Colonic mucosa (tissue), 4 donors: ENCODE measurements at regions not wholly inside any gene's neighbourhood (a gene's known extent, or its start where the extent isn't known, plus 50 kb on each side); places are given as distances from the start of the nearest gene placed in this dataset.

Source experiments
- DNase-seq: peaks from one replicate; pipeline ENCODE4 v3.0.0-alpha.2; 2020
- H3K27ac ChIP-seq: fragments of 200-600 bp; one replicate; pipeline ENCODE4 v1.8.0; 2021
- H3K27me3 ChIP-seq: fragments of 200-600 bp; one replicate; pipeline ENCODE4 v1.8.0; 2021
- H3K36me3 ChIP-seq: fragments of 200-600 bp; one replicate; pipeline ENCODE4 v1.8.0; 2021
- H3K4me1 ChIP-seq: fragments of 200-600 bp; one replicate; pipeline ENCODE4 v1.8.0; 2021; ENCODE audit warnings: mild to moderate bottlenecking
- H3K4me3 ChIP-seq: fragments of 200-600 bp; one replicate; pipeline ENCODE4 v1.8.0; 2021
- H3K9ac ChIP-seq, 2 donors: one replicate each; pipeline ENCODE4 v1.7.0; 2013; ENCODE audit warnings: control low read depth in 2 of 2, low read depth in 2 of 2, low read length in 2 of 2
- H3K9me3 ChIP-seq: fragments of 200-600 bp; one replicate; pipeline ENCODE4 v1.8.0; 2021
- intact Hi-C: fragments of 100-400 bp; cut with DNase I; formaldehyde crosslinking; loops from one replicate; pipeline ENCODE4 v1.14.1; 2022
- TF ChIP-seq, protein P1 (sequence below): fragments of 200-600 bp; IDR thresholded peaks from one replicate; pipeline ENCODE4 v1.8.0; 2022; ENCODE audit warnings: antibody characterized with exemption, mild to moderate bottlenecking
- donor health status: healthy.
- donor health status: DM: no; HTN: no; CAD: no.
- donor health status: DM: no; HTN: no; CAD: no.

DNA sequence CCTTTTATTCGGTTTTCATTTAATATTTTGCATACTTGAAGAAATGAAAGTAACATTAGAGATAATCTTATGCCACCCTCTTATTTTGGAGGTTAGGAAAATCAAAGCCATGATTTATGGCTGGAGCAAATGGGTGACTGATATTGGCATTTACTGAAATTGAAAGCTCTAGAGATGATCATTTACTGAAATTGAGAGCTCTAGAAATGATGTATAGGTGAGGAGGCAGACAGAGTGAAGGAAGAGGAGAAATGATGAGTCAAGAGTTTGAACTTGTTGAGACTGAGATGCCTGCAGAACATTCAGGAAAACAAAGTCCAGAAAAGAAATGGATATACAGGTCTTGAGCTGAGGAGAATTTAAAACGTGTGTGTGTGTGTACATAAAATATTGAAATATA lies 217.6 kb downstream of the LTN1 start:
- no peak for DNase-seq
- Histone ChIP-seq H3K27ac (no peak overlapping the region), H3K27me3 (no peaks in the 10 kb centered on the region), H3K36me3 (no peaks in the 10 kb centered on the region), H3K9ac (no peak overlapping the region), H3K9me3 (no peaks in the 10 kb centered on the region), H3K4me1 (no peaks in the 10 kb centered on the region), H3K4me3 (no peak overlapping the region)
- TF ChIP-seq, protein P1, sequence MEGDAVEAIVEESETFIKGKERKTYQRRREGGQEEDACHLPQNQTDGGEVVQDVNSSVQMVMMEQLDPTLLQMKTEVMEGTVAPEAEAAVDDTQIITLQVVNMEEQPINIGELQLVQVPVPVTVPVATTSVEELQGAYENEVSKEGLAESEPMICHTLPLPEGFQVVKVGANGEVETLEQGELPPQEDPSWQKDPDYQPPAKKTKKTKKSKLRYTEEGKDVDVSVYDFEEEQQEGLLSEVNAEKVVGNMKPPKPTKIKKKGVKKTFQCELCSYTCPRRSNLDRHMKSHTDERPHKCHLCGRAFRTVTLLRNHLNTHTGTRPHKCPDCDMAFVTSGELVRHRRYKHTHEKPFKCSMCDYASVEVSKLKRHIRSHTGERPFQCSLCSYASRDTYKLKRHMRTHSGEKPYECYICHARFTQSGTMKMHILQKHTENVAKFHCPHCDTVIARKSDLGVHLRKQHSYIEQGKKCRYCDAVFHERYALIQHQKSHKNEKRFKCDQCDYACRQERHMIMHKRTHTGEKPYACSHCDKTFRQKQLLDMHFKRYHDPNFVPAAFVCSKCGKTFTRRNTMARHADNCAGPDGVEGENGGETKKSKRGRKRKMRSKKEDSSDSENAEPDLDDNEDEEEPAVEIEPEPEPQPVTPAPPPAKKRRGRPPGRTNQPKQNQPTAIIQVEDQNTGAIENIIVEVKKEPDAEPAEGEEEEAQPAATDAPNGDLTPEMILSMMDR = no peak
- intact Hi-C loops = no loop called here

DNA sequence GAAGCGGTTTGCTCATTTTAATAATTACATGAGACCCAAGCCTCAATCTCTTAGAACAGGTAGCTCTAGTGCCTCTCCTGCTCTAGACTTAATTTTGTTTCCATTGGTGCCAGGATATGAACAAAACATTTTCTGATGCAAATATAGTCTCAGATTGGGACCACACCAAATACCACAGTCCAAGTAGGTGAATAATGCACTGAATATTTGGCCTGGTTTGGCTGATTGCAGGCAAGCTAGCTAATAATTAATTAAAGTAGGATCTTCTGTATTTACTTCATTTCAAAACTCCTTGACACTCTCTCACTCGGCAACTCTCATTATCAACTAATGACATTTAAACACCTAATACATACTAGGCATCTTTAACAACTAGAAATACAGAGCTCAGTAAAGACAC lies 219.6 kb downstream of the LTN1 start:
- intact Hi-C loops = no loop called here
- TF ChIP-seq, protein P1 = no peak
- Histone ChIP-seq H3K36me3 (no peaks in the 10 kb centered on the region), H3K27ac (no peak overlapping the region), H3K9ac (no peak overlapping the region), H3K4me1 (no peaks in the 10 kb centered on the region), H3K27me3 (no peaks in the 10 kb centered on the region), H3K4me3 (no peak overlapping the region), H3K9me3 (no peaks in the 10 kb centered on the region)
- DNase-seq = no peak

DNA sequence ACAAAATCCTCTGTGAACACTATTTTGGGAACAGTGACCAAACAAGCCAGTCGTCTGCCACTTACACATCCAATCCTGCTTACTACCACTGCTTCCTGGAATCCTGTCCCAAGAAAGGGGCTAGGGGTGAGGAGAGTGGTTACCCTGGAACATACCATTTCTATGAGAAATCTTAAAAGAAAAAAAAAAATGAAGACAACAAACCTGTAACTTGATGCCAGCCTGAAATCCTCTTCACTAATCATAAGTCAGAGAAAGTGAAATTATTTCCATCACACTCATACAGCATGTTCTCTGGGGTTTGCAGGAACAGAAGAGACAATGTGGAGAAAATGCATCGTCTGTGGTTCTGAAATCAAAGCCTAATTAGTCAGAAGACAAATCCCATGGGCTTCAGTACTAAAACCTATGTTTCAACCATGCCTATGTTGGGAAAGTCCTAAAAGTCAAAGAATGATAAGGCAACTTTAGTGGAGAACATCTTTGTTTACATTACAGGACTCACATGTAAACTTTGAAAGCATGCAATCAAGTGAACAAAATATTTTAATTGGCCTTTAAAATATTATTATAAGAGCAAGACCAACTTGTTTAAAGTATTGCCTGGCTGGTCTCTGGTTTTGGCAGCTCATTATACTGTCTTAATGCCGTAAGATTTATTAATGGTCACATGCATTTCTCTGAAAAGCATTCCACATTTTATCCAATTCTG lies 220.7 kb downstream of the LTN1 start:
- DNase-seq = no peak
- TF ChIP-seq, protein P1 = no peak
- H3K4me1 ChIP-seq = no peaks in the 10 kb centered on the region
- intact Hi-C loops = no loop called here
- no peaks in the 10 kb centered on the region for H3K27me3 ChIP-seq
- no peaks in the 10 kb centered on the region for H3K36me3 ChIP-seq
- no peak overlapping the region for H3K4me3 ChIP-seq
- no peak overlapping the region for H3K27ac ChIP-seq
- no peak overlapping the region for H3K9ac ChIP-seq
- no peaks in the 10 kb centered on the region for H3K9me3 ChIP-seq

DNA sequence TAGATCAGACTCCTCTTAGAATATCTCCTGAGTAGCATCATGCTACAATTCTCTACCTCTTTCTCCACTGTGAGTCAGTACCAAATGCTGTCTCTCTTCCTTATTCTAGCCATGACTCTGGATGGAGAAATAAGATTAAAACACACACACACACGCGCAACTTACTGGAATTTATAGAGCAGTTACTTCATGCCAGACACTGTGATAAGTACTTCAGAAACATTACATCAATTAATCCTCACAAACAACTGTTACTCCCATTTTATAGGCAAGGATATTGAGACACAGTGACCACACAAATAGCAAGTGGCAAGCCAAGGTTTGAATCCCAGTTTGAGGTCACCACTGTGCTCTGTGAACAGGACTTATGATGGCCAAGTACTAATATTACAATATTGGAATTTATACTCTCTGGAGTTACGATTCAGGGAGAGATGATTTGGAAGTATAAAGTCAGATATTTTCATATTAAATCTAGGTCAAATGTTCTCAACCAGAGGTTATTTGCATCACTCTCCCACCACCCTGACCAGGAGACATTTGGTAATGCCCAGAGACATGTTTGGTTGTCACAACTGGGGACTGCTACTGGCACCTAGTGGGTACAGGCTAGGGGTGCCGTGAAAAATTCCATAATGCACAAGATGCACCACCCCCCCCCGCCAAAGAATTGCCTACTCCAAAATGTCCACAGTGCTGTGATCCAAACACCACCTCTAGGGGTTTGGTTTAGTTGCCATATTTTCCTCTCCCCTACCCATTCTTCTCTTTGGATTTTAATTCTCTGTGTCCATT lies 221.6 kb downstream of the LTN1 start:
- Histone ChIP-seq H3K27me3 (no peaks in the 10 kb centered on the region), H3K27ac (no peak overlapping the region), H3K4me3 (no peak overlapping the region), H3K36me3 (no peaks in the 10 kb centered on the region), H3K9ac (no peak overlapping the region), H3K4me1 (no peaks in the 10 kb centered on the region), H3K9me3 (no peaks in the 10 kb centered on the region)
- intact Hi-C loops = no loop called here
- TF ChIP-seq, protein P1 = no peak
- DNase-seq = no peak

DNA sequence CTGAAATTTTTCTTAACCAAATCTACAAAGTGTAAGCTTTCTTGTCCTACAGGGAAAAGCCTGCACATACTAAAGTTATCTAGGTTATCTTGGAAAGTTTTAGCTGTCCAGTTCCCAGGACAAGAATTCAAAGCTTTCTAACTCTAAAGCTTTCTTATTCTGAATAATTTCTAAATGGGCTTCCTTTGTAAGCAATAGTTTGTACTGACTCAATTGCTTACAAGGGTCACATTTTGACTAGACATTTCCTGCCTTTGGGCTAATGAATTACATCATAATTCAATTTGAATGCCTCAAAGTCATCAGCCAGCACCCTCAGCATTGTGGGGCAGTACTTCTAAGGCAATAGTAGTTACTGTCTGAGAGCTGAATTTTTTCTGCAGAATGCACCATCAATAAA lies 223.0 kb downstream of the LTN1 start:
- H3K9ac ChIP-seq = no peak overlapping the region
- no peak overlapping the region for H3K27ac ChIP-seq
- no peak for DNase-seq
- no peaks in the 10 kb centered on the region for H3K27me3 ChIP-seq
- intact Hi-C loops = no loop called here
- no peaks in the 10 kb centered on the region for H3K9me3 ChIP-seq
- no peaks in the 10 kb centered on the region for H3K36me3 ChIP-seq
- no peak overlapping the region for H3K4me3 ChIP-seq
- TF ChIP-seq, protein P1 = no peak
- no peaks in the 10 kb centered on the region for H3K4me1 ChIP-seq
